Spleen (tissue), 3 donors: ENCODE measurements at regions not wholly inside any gene's neighbourhood (a gene's known extent, or its start where the extent isn't known, plus 50 kb on each side); places are given as distances from the start of the nearest gene placed in this dataset.

Experiments used
- POLR2A ChIP-seq, 3 donors: fragments of 450-650 bp; IDR thresholded peaks; one replicate each; pipeline ENCODE4 v1.5.1; 2017; ENCODE audit warnings: antibody characterized with exemption in 3 of 3, mild to moderate bottlenecking in 1 of 3
- POLR2AphosphoS5 ChIP-seq, 3 donors: sonication (generic); formaldehyde crosslinking; IDR thresholded peaks; one replicate each; pipeline ENCODE4 v1.5.1; 2017; ENCODE audit warnings: antibody characterized with exemption in 3 of 3

GRCh38 chr18:29779096-29779495, 1263.4 kb downstream of the DSC3 start:
- TF ChIP-seq POLR2AphosphoS5 (IDR thresholded peaks at IDR 0.05) (no peak), POLR2A (IDR thresholded peaks at IDR 0.05) (no peak)
